Loucy (cell line): ENCODE measurements at regions not wholly inside any gene's neighbourhood (a gene's known extent, or its start where the extent isn't known, plus 50 kb on each side); places are given as distances from the start of the nearest gene placed in this dataset.

Experiments used
- H2AFZ ChIP-seq: fragments of 200-600 bp; sonication (generic); 2 replicates; pipeline ENCODE4 v1.6.0; 2016; ENCODE audit warnings: antibody characterized with exemption, mild to moderate bottlenecking, low read length, moderate library complexity
- H3F3A ChIP-seq: fragments of 200-600 bp; 2 replicates; pipeline ENCODE4 v1.6.0; 2016; ENCODE audit warnings: antibody characterized with exemption, low read depth, mild to moderate bottlenecking
- H3K27me3 ChIP-seq: fragments of 200-600 bp; sonication (generic); 2 replicates; pipeline ENCODE4 v1.6.1; 2014; ENCODE audit warnings: low read length, mild to moderate bottlenecking; ENCODE audit not compliant: insufficient read depth, poor library complexity, severe bottlenecking
- H3K36me3 ChIP-seq: fragments of 200-600 bp; sonication (generic); 2 replicates; pipeline ENCODE4 v1.6.1; 2016; ENCODE audit warnings: low read length; ENCODE audit not compliant: insufficient read depth
- H3K4me1 ChIP-seq: fragments of 200-600 bp; sonication (generic); 2 replicates; pipeline ENCODE4 v1.5.1; 2014; ENCODE audit warnings: low read length, mild to moderate bottlenecking; ENCODE audit not compliant: insufficient read depth, poor library complexity, severe bottlenecking
- H3K4me2 ChIP-seq: fragments of 200-600 bp; sonication (generic); 2 replicates; pipeline ENCODE4 v1.6.0; 2014; ENCODE audit warnings: antibody characterized with exemption, low read length, low read depth, mild to moderate bottlenecking; ENCODE audit not compliant: poor library complexity, severe bottlenecking
- H3K4me3 ChIP-seq: fragments of 200-600 bp; sonication (generic); 2 replicates; pipeline ENCODE4 v1.5.1; 2014; ENCODE audit warnings: low read length, mild to moderate bottlenecking, mixed read lengths; ENCODE audit not compliant: poor library complexity, severe bottlenecking
- H3K79me2 ChIP-seq: fragments of 200-600 bp; sonication (generic); 2 replicates; pipeline ENCODE4 v1.6.1; 2014; ENCODE audit warnings: low read length; ENCODE audit not compliant: insufficient read depth
- H3K9ac ChIP-seq: fragments of 200-600 bp; sonication (generic); 2 replicates; pipeline ENCODE4 v1.6.0; 2014; ENCODE audit warnings: mild to moderate bottlenecking, low read depth, low read length, moderate library complexity; ENCODE audit not compliant: poor library complexity, severe bottlenecking
- H3K9me2 ChIP-seq: fragments of 200-600 bp; sonication (generic); replicated peaks from 2 replicates; pipeline ENCODE4 v1.6.1; 2016; ENCODE audit warnings: low read depth, low read length, mixed read lengths
- H3K9me3 ChIP-seq: fragments of 200-600 bp; sonication (generic); 2 replicates; pipeline ENCODE4 v1.6.1; 2014; ENCODE audit warnings: mild to moderate bottlenecking, antibody characterized with exemption, low read length, low read depth; ENCODE audit not compliant: insufficient read depth
- H4K20me1 ChIP-seq: fragments of 200-600 bp; sonication (generic); 2 replicates; pipeline ENCODE4 v1.6.0; 2014; ENCODE audit warnings: antibody characterized with exemption, low read length, mild to moderate bottlenecking; ENCODE audit not compliant: insufficient read depth, poor library complexity, severe bottlenecking
- EZH2phosphoT487 ChIP-seq: fragments of 200-600 bp; IDR thresholded peaks from 2 replicates; pipeline ENCODE4 v1.6.1; 2018; ENCODE audit warnings: antibody characterized with exemption, mild to moderate bottlenecking, moderate library complexity, borderline replicate concordance
- TF ChIP-seq, protein P1 (sequence below): fragments of 200-600 bp; sonication (generic); conservative IDR thresholded peaks from 2 replicates; pipeline ENCODE4 v1.5.1; 2014; ENCODE audit warnings: mild to moderate bottlenecking, antibody characterized with exemption, low read length

DNA sequence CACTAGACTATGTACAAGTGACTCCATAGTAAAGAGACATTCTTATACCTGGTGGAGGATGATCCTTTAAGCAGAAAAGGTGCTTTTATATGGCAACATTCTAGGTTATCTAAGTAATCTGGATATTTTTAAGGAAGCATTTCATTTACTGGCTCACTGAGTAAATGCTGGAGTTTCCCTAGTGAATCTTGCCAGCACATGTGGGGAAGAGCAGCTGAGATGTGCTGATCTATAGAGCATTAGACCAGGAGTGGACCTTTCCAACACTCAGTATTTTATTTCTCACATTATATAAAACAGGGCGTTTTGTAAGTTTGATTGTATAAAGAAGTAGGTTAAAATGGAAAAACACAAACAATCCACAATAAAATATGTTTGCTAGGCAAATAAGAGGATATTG, 478.5 kb downstream of the ATP23 start:
- no peak for TF ChIP-seq EZH2phosphoT487
- TF ChIP-seq, protein P1, sequence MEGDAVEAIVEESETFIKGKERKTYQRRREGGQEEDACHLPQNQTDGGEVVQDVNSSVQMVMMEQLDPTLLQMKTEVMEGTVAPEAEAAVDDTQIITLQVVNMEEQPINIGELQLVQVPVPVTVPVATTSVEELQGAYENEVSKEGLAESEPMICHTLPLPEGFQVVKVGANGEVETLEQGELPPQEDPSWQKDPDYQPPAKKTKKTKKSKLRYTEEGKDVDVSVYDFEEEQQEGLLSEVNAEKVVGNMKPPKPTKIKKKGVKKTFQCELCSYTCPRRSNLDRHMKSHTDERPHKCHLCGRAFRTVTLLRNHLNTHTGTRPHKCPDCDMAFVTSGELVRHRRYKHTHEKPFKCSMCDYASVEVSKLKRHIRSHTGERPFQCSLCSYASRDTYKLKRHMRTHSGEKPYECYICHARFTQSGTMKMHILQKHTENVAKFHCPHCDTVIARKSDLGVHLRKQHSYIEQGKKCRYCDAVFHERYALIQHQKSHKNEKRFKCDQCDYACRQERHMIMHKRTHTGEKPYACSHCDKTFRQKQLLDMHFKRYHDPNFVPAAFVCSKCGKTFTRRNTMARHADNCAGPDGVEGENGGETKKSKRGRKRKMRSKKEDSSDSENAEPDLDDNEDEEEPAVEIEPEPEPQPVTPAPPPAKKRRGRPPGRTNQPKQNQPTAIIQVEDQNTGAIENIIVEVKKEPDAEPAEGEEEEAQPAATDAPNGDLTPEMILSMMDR, result no peak
- Histone ChIP-seq H3K79me2 (no peaks in the 10 kb centered on the region), H3K4me3 (no peak overlapping the region), H3K27me3 (no peaks in the 10 kb centered on the region), H2AFZ (no peak overlapping the region), H3K36me3 (no peaks in the 10 kb centered on the region), H3K9ac (no peak overlapping the region), H3K9me3 (no peaks in the 10 kb centered on the region), H3F3A (no peaks in the 10 kb centered on the region), H4K20me1 (no peaks in the 10 kb centered on the region), H3K4me2 (no peak overlapping the region), H3K4me1 (no peaks in the 10 kb centered on the region), H3K9me2 (no peaks in the 10 kb centered on the region)

DNA sequence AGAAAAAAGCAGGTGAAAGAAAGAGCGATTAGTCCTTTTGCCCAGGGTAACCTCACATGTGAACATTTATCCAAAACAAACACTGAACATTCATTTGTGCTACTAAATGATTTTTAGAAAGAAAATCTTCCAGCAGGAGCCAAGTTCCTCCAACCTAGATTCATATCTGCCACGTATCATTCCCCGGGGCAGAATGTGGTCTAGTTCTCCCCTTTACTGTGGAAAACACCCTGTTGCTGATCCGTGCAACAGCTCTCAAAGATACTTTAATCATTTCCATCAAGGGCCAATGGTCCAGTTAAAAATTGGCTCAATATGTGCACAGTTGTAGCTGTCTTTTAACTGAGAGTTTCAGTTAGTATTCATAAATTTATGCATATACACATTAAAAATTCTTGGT, 479.1 kb downstream of the ATP23 start:
- TF ChIP-seq, protein P1, result no peak
- no peak for TF ChIP-seq EZH2phosphoT487
- H3K36me3 ChIP-seq, result no peaks in the 10 kb centered on the region
- no peaks in the 10 kb centered on the region for H3K27me3 ChIP-seq
- H4K20me1 ChIP-seq, result no peaks in the 10 kb centered on the region
- H3K4me3 ChIP-seq, result no peak overlapping the region
- H3K4me1 ChIP-seq, result no peaks in the 10 kb centered on the region
- no peaks in the 10 kb centered on the region for H3F3A ChIP-seq
- no peak overlapping the region for H3K4me2 ChIP-seq
- no peaks in the 10 kb centered on the region for H3K79me2 ChIP-seq
- H3K9me3 ChIP-seq, result no peaks in the 10 kb centered on the region
- no peak overlapping the region for H3K9ac ChIP-seq
- no peaks in the 10 kb centered on the region for H3K9me2 ChIP-seq
- no peak overlapping the region for H2AFZ ChIP-seq

DNA sequence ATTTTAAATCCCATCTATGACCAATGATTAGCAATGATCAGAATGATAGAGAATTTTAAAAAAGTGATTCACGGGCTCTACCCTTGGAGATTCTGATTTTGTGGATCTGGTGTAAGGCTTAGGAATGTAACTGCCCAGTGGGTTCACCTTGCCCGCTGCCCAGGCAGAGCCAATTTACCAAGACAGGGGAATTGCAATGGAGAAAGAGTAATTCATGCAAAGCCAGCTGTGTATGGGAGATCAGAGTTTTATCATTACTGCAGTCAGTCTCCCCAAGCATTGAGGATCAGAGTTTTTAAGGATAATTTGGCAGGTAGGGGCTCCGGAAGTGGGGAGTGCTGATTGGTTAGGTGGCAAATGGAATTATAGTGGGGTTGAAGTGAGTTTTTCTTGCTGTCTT, 480.6 kb downstream of the ATP23 start:
- Histone ChIP-seq H3K4me1 (no peaks in the 10 kb centered on the region), H3K9me3 (no peaks in the 10 kb centered on the region), H3K27me3 (no peaks in the 10 kb centered on the region), H3K79me2 (no peaks in the 10 kb centered on the region), H4K20me1 (no peaks in the 10 kb centered on the region), H3K4me3 (no peak overlapping the region), H3F3A (no peaks in the 10 kb centered on the region), H3K9ac (no peak overlapping the region), H3K36me3 (no peaks in the 10 kb centered on the region), H3K9me2 (no peaks in the 10 kb centered on the region), H2AFZ (no peak overlapping the region), H3K4me2 (no peak overlapping the region)
- TF ChIP-seq, protein P1, result no peak
- no peak for TF ChIP-seq EZH2phosphoT487
